IPS-20b (cell line): ENCODE measurements at regions not wholly inside any gene's neighbourhood (a gene's known extent, or its start where the extent isn't known, plus 50 kb on each side); places are given as distances from the start of the nearest gene placed in this dataset.
"Not testable (repeated sequence)": the region's sequence is repeated elsewhere in the genome, so short reads cannot be mapped to it uniquely, and the experiment has no call there.

Experiments
- H3K27ac ChIP-seq: one replicate; pipeline ENCODE4 v1.5.1; 2013; ENCODE audit warnings: low read length
- H3K27me3 ChIP-seq: 2 replicates; pipeline ENCODE4 v1.6.1; 2013; ENCODE audit warnings: mild to moderate bottlenecking, low read length, inconsistent platforms; ENCODE audit not compliant: insufficient read depth
- H3K36me3 ChIP-seq: 2 replicates; pipeline ENCODE4 v1.6.1; 2013; ENCODE audit warnings: low read depth, mild to moderate bottlenecking, inconsistent platforms, low read length, moderate library complexity; ENCODE audit not compliant: insufficient read depth
- H3K4me1 ChIP-seq: 2 replicates; pipeline ENCODE4 v1.6.1; 2013; ENCODE audit warnings: mild to moderate bottlenecking, control low read depth, inconsistent platforms, low read length, moderate library complexity; ENCODE audit not compliant: insufficient read depth
- H3K4me3 ChIP-seq: 2 replicates; pipeline ENCODE4 v1.5.1; 2013; ENCODE audit warnings: mild to moderate bottlenecking, low read length, inconsistent platforms
- H3K9ac ChIP-seq: 2 replicates; pipeline ENCODE4 v1.6.1; 2013; ENCODE audit warnings: low read depth, mild to moderate bottlenecking, inconsistent platforms, low read length, moderate library complexity
- H3K9me3 ChIP-seq: 2 replicates; pipeline ENCODE4 v1.6.1; 2013; ENCODE audit warnings: mild to moderate bottlenecking, low read depth, low read length, inconsistent platforms; ENCODE audit not compliant: insufficient read depth

DNA sequence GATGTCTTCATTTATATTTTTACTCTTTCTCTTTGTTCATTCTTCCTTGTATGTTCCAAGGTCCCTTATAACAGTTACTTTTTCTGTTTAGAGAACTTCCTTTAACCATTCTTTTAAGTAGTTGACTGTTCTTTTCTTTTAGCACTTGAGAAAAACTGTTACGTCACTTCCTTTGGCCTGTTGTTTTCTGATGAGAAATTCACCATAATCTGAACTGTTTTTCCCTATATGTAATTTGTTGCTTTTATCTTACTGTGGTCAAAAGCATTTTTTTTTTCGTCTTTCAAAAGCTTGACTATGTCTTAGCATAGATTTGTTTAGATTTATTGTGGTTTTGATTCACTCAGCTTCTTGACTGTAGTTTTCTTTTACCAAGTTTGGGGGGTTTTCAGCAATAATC lies 1660.3 kb upstream of the PCDH10 start:
- Histone ChIP-seq H3K36me3 (no peaks in the 10 kb centered on the region), H3K9me3 (peaks cover under 1% of the 10 kb centered on the region; the same call in 1 of the 2 replicates), H3K9ac (no peak overlapping the region), H3K4me3 (no peak overlapping the region), H3K27ac (no peak overlapping the region), H3K4me1 (no peaks in the 10 kb centered on the region), H3K27me3 (no peaks in the 10 kb centered on the region)

- not testable (repeated sequence) for H3K4me1 ChIP-seq, H3K27ac ChIP-seq, H3K9ac ChIP-seq, H3K36me3 ChIP-seq, H3K27me3 ChIP-seq, H3K4me3 ChIP-seq
- H3K9me3 ChIP-seq = peaks cover 19% of the 10 kb centered on the region
Observed at GRCh38 chr4:131496211-131496610, 1652.9 kb upstream of the PCDH10 start.

DNA sequence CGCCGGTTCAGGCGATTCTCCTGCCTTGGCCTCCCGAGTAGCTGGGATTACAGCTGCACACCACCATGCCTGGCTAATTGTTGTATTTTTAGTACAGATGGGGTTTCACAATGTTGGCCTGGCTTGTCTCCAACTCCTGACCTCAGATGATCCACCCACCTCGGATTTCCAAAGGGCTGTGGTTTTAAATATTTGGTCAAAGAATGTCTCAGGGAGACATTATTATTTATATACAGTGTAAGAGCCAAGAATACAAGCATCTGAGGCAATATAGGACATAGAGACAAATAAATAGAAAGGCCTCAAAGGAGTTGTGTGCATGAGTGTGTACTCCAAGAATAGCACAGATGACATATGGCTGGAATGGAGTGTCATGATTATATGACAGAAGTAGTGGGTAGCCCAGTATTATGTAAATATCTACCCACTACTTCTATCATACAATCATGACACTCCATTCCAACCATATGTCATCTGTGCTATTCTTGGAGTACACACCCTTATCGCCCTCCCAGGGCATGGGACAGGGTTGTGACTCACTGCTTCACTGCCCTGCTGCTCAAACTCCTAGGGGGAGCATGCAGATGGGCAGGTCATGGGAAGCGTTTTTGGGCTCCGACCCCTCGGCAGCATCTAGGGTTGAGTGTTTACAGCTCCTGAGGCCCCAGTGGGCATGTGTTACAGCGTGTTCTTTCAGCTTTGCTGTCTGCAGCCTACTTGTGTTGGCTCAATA lies 1649.8 kb upstream of the PCDH10 start:
- Histone ChIP-seq H3K36me3 (no peaks in the 10 kb centered on the region), H3K27me3 (no peaks in the 10 kb centered on the region), H3K4me1 (no peaks in the 10 kb centered on the region), H3K27ac (no peak overlapping the region), H3K9ac (no peak overlapping the region), H3K9me3 (peaks cover 13% of the 10 kb centered on the region), H3K4me3 (no peak overlapping the region)

DNA sequence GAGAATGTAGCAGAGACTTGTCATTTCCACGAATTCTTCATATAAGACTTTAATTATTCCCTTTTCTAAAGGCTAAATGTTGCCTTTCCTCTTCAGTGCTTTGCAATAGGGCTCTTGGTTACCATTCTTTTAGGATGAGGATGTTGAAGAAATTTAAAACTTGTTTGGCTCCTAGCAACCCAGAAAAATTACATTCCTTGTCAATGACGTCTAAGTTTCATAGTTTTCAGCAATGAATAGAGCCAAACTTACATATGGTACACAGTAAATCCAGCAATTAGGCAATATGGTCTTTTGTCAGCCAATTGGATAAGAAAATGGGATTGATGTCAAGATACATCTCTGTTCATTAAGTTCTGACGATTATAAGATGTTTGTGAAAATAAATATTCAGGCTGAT lies 1639.6 kb upstream of the PCDH10 start:
- H3K9me3 ChIP-seq = no peaks in the 10 kb centered on the region
- no peak overlapping the region for H3K4me3 ChIP-seq
- no peaks in the 10 kb centered on the region for H3K36me3 ChIP-seq
- H3K27ac ChIP-seq = no peak overlapping the region
- no peaks in the 10 kb centered on the region for H3K4me1 ChIP-seq
- no peaks in the 10 kb centered on the region for H3K27me3 ChIP-seq
- H3K9ac ChIP-seq = no peak overlapping the region

- no peak overlapping the region for H3K27ac ChIP-seq
- H3K27me3 ChIP-seq = no peaks in the 10 kb centered on the region
- no peaks in the 10 kb centered on the region for H3K9me3 ChIP-seq
- no peaks in the 10 kb centered on the region for H3K4me1 ChIP-seq
- H3K36me3 ChIP-seq = no peaks in the 10 kb centered on the region
- H3K4me3 ChIP-seq = no peak overlapping the region
- H3K9ac ChIP-seq = no peak overlapping the region
Observed at GRCh38 chr4:131526686-131527085, 1622.4 kb upstream of the PCDH10 start.

DNA sequence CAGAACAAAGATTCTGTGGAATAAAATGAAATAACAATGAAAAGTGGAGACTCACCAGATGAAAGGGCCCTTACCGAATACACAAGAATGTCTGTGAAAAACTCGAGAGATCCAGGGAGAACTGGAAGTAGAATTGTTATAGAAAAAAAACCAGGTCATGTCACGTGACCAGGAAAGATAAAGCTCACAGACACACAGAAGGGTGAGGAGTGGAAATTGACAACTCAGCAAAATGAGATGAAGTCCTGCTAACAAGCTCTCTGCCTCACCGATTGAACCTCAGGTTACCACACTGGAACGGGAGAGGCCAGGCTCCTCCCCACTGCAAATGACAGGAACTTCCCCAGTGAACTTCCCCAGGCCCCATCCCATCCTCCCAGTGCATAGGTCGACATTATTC lies 1618.0 kb upstream of the PCDH10 start:
- Histone ChIP-seq H3K27me3 (no peaks in the 10 kb centered on the region), H3K9me3 (no peaks in the 10 kb centered on the region), H3K4me1 (no peaks in the 10 kb centered on the region), H3K4me3 (no peak overlapping the region), H3K9ac (no peak overlapping the region), H3K27ac (no peak overlapping the region), H3K36me3 (no peaks in the 10 kb centered on the region)

DNA sequence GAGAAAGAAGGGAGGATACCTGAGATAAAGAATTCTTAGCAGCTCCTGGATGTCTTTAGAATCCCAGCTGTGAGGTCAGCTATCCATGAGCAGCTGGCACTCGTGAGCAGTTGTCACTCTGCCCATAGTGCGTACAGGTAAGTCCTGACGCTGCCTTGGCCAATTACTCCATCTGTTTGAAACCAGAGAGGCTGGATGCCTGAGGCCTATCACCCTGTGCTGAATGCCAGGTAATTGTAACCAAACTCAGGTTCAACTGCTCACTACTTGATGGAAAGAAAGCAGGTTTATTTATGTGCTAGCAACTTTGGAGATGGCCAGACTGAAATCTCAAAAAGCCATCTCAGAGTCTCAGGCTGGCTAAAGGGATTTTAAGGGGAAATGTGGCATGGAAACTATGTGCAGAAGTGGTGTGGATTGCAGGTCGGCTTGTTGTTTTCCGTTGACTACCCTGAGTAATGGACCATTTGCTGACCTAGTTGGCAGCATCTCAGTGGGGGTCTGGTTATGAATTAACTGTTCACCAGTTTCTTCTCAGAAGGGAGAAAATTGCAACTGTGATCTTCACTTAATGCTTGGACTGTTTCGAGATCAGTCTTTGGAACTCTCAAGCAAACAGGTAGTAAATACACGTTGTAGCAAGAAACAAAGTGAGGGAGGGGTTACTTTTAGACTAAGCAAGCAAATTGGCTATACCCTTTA lies 1614.0 kb upstream of the PCDH10 start:
- H3K4me1 ChIP-seq = no peaks in the 10 kb centered on the region
- H3K36me3 ChIP-seq = no peaks in the 10 kb centered on the region
- no peak overlapping the region for H3K27ac ChIP-seq
- H3K27me3 ChIP-seq = no peaks in the 10 kb centered on the region
- no peak overlapping the region for H3K9ac ChIP-seq
- H3K4me3 ChIP-seq = no peak overlapping the region
- H3K9me3 ChIP-seq = no peaks in the 10 kb centered on the region

DNA sequence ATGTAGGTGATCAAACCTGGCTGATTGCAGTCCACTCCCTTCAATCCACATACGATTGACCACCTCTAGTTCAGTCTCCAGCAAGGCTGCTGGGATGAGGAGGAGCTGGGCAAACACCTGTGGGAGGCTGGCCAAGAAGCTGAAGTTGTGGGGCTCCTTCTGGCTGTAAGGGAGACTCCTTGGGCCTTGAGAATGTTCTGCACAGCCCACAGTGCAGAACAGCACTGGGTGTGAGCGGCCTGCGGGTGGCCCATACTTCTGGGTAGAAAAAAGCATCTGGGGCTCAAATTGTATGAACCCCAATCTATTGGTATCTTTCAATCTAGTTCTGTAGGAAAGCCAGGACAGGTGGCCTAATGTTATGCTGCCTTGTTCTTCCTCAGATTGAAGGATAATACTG lies 1608.8 kb upstream of the PCDH10 start:
- Histone ChIP-seq H3K9ac (no peak overlapping the region), H3K36me3 (no peaks in the 10 kb centered on the region), H3K27me3 (no peaks in the 10 kb centered on the region), H3K9me3 (no peaks in the 10 kb centered on the region), H3K4me1 (no peaks in the 10 kb centered on the region), H3K27ac (no peak overlapping the region), H3K4me3 (no peak overlapping the region)

- Histone ChIP-seq H3K27ac (no peak overlapping the region), H3K9me3 (no peaks in the 10 kb centered on the region), H3K9ac (no peak overlapping the region)
Observed at GRCh38 chr4:131547506-131547981, 1601.5 kb upstream of the PCDH10 start.

GRCh38 chr4:131551306-131551705 lies 1597.8 kb upstream of the PCDH10 start:
- Histone ChIP-seq H3K4me1 (no peaks in the 10 kb centered on the region), H3K9ac (no peak overlapping the region), H3K9me3 (no peaks in the 10 kb centered on the region), H3K27me3 (no peaks in the 10 kb centered on the region), H3K4me3 (no peak overlapping the region), H3K27ac (no peak overlapping the region), H3K36me3 (no peaks in the 10 kb centered on the region)

More at GRCh38 chr4:131547506-131547981, 1601.5 kb upstream of the PCDH10 start:
- Histone ChIP-seq H3K36me3 (no peaks in the 10 kb centered on the region), H3K4me1 (no peaks in the 10 kb centered on the region), H3K4me3 (no peak overlapping the region), H3K27me3 (no peaks in the 10 kb centered on the region)

DNA sequence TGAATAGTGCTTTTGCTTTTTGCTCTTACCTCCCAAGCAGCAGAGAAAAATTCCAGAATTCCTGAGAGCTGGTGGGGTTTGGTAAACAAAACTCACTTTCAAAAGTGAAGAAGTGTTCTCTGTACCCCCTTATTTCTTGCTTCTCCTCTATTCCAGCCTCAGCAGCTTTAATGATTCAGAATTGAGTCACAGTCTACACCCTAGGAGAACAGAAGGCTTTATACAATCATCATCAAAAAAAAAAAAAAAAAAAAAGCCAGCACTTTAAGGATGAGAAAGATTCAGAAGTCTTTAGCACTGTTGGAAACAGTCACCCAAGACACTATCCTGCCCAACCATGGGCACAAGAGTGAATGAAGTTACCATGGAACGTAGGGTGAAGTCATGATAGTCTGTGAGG lies 1583.1 kb upstream of the PCDH10 start:
- H3K27ac ChIP-seq = no peak overlapping the region
- H3K9ac ChIP-seq = no peak overlapping the region
- H3K27me3 ChIP-seq = no peaks in the 10 kb centered on the region
- no peaks in the 10 kb centered on the region for H3K36me3 ChIP-seq
- H3K4me1 ChIP-seq = no peaks in the 10 kb centered on the region
- peaks cover 11% of the 10 kb centered on the region; the same call in 1 of the 2 replicates for H3K9me3 ChIP-seq
- H3K4me3 ChIP-seq = no peak overlapping the region

DNA sequence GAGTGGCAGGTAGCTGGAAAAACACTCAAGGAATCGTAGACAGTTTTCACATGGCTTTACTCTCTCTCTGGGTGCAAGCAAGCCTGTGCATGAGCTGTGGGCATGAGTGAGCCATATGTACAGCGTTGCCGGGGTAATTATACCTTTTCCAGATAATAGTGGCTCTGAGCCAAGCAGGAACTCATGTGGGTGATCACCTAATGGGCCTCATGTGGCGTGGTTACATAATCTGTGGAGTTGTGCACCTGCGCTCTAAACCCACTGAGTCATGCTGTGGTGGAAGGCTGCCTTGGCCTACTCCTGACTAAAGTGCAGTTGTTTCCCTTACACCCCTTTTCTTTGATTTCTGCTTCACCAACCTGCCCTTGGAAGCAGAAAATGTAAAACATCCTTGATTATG lies 1564.5 kb upstream of the PCDH10 start:
- Histone ChIP-seq H3K4me1 (no peaks in the 10 kb centered on the region), H3K27me3 (no peaks in the 10 kb centered on the region), H3K27ac (no peak overlapping the region), H3K9ac (no peak overlapping the region), H3K4me3 (no peak overlapping the region), H3K36me3 (no peaks in the 10 kb centered on the region), H3K9me3 (peaks cover 5% of the 10 kb centered on the region; the same call in 1 of the 2 replicates)
